Urothelium cell line (cell line): ENCODE measurements at regions not wholly inside any gene's neighbourhood (a gene's known extent, or its start where the extent isn't known, plus 50 kb on each side); places are given as distances from the start of the nearest gene placed in this dataset.

ENCODE experiments used
- DNase-seq: peaks from one replicate; pipeline ENCODE4 v3.0.0; 2011; ENCODE audit warnings: low spot score, mixed read lengths
- FAIRE-seq: peaks from 2 replicates; lab custom pipeline; 2011; peaks lifted over from hg19 to GRCh38; lab: Jason Lieb, UNC

DNA sequence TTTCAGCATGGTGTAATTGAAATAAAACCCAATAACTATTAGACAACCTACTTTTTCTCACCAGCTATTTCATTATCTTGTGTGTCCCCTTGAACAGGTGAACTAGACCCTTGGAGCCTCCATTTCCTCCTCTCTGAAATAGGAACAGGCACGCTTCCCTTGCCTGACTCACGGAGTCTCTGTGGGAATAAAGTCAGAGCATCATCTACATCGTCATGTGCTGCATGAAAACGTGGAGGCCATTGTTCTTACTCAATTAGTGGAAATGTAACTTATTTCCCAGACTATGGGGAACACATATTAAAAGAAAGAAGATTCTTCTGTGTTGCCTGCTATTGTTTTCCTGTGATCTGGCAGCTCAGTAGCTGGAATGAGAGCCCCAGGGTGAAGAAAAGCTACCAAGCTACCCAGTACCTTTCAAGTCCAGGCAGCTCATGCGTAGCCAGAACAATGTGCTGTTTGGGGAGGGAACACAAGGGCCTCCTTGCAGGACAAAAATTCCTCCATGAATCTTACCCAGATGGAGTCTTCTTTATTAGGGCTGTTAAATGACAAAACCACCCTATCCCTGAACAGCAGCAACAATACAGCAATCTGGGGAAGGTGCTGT lies 59.8 kb downstream of the SOX11 start:
- no peak for FAIRE-seq
- DNase-seq = no peak

DNA sequence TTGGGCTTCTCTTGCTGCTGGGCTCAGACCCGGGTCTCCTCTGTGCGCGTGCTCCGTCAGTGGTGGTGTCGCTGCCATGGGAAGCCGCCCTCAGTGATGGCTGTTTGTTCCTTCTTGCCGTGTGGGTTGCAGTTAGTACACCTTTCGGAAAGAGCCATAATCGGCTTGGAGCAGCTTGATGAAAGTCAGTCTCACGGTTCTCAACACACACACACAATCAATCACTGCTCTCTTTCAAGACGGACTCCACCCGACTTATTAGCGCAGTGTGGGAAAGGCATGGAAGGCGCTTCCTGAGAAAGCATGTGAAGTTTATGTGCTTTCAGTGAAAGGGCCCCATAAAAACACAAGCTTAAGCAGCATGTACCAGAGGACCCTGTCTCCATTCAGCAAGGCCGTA lies 64.1 kb downstream of the SOX11 start:
- DNase-seq = no peak
- FAIRE-seq = no peak

DNA sequence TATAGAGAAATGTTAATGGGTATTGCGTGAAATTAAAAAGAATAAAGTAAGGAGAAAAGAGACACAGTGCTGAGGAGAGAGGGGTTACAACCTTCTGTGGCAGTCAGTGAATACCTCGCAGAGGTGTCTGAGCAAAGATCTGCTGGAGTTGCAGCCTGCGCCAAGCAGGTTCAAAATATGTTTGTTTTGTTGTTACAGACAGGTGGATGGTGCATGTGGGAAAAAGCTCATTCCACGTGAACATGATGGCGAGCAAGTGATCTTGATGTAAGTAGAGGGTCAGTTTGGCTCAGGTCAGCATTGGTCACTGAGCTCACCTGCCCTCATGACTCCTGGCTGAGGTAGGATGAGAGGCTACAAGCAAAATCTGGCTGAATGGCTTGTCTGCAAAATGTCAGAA lies 66.2 kb downstream of the SOX11 start:
- DNase-seq (no peak), FAIRE-seq (no peak)

DNA sequence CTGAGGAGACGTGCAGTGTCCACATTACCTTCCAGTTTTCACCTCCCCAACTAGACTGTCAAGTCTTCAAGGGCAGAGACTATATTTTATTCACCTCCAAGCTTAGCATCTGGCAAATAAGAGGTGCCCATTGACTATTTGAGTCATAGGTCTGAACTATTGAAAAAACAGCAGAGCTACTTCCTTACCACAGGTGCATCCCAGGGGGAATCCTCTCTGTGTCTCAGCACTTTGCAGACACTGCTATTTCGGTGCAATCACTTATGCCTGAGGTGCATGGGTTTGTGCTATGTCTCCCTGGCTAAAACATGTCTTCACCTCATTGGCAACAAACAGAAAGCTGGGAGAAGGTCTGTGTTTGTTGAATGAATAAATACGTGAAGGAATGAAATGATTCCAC lies 67.8 kb downstream of the SOX11 start:
- DNase-seq (no peak), FAIRE-seq (no peak)

DNA sequence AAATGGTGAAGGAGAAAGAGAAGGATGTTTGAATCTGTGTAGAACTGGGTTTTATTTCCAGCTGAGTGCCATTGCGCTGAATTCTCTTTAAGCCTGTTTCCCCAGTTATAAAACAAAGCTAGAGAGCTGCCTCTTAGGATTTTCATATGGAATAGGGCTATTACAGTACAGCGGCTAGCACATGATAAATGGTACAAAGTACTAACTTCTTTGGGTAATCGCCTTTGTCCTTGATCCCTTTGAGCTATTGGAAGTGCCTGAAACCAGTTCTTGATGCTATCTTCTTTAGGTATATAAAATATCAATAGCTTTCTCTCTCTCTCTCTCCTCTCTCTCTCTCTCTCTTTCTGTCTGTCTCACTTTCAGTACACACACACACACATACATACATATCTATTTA lies 71.3 kb downstream of the SOX11 start:
- FAIRE-seq = no peak

DNA sequence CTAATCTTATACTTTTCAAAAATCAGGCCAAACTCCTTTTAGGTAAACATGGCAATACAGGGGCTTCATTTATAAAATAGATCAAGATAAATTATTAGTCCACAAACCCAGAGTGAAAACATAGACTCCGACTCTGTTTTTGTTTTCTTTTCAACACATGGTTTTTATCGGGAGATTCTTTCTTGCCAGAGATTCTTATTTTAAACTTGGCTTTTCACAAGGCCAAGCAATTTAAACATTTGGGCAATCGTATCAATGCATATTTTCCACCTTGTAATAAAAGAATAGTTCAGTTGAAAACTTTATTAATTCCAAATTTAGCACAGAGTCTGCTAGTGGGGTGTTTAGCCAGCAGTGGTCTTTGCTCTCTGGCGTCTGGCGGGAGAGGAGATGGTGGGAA lies 71.9 kb downstream of the SOX11 start:
- DNase-seq (no peak), FAIRE-seq (no peak)

More for the DNA sequence above, 71.3 kb downstream of the SOX11 start:
- DNase-seq = no peak

DNA sequence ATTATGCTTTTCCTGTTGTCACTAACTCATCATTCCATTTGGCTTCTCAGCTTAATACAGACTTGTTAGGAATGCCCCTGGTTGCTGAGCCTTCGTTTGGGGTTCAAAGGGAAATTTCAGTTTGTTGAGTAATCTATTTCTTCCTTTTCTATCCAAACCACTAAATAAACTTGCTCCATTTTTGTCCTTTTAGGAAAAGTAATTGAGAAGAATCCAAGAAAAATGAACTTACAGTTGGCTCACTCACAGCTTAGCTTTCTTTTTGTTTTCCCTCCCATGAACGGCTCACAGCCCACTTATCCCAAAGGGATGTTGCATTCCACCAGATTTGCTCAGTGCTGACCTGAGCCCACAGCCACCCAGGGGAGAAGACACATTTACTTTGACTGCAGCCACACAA lies 73.9 kb downstream of the SOX11 start:
- FAIRE-seq (no peak), DNase-seq (no peak)

DNA sequence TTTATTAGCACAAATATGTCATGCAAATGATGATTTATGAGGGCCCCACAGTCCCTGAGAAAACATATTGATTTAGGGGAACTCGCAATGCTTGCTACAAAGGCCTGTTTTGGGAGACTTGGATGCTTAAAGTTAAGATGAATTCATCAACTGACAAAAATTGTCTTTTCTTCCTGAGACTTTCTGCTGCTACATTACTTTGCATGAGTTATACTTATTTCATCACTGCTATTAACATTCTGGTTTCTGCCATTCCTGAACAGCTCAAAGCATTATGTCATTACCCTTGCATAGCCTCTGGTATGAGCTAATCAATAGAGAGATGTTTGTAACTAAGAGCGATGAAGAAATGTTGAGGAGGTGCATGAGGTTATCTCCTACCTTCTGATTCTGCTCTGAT lies 74.4 kb downstream of the SOX11 start:
- no peak for FAIRE-seq
- no peak for DNase-seq

DNA sequence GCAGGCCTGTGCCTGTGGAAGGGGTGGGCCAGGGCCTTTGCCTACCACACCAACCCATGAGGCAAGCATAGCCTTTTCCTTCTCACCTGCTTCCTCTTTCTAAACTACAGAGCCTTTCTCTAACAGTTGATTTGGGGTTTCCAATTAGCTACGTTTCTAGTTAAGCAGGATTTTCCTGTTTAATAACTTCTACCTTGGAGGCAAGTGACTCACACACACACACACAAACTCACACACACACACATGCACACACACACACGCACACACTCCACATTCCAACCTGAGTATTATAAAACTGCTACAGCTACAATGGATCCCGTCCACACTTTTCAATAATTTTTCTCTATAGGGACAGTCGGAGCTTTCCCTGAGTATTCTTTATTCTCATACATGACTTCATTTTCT lies 84.9 kb downstream of the SOX11 start:
- DNase-seq (no peak), FAIRE-seq (no peak)

DNA sequence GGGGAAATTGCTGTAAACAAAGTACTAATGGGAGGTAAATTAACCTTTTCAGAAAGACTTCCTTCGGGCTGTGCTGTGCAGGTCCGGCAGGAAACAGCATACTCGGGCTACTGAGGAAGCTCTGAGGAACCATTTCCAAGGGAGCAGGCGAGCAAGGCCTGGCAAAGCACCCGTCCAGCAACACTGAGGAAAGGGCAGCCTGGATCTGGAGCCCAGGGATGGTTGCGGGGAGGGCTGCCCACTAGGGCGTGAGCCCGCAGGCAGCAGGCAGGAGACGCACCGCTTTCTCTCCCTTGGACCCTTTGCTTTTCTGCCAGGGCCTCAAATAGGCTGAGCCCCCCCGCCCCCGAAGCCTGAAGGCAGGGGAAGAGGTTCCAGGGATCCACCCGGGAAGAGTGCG lies 89.5 kb downstream of the SOX11 start:
- DNase-seq = no peak
- no peak for FAIRE-seq

DNA sequence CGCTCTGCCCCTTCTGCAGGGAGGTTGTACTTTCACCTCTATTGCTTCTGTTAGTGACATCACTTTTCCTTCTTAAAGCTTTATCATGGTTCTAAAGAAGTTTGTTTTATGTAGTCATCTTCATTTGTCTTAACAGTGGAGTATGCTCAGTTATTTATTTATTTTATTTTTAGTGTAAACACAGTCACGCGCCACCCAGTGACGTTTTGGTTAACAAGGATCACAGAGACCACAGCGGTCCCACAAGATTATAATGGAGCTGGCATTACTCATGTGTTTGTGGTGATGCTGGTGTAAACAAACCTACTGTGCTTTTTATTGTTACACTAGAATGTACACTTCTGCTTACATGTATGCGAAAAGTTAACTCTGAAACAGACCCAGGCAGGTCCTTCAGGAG lies 89.9 kb downstream of the SOX11 start:
- no peak for DNase-seq
- FAIRE-seq = no peak

DNA sequence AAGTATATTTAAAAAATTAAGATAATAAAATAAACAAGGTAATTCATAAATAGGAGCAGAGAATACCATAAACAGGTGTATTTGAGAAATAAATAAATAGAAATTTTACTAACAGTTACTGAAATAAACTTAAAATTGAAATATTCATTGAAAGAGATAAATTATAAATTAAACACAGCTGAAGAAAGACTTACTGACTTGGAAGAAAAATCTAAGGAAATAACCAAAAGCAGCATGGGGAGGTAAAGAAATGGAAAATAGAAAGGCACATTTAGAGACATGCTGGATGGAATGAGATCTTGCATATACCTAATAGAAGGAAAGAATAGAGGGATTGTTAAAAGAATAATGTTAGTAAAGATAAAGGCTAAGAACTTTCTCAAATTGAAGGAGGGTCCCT lies 96.3 kb downstream of the SOX11 start:
- FAIRE-seq = no peak
- DNase-seq = no peak

DNA sequence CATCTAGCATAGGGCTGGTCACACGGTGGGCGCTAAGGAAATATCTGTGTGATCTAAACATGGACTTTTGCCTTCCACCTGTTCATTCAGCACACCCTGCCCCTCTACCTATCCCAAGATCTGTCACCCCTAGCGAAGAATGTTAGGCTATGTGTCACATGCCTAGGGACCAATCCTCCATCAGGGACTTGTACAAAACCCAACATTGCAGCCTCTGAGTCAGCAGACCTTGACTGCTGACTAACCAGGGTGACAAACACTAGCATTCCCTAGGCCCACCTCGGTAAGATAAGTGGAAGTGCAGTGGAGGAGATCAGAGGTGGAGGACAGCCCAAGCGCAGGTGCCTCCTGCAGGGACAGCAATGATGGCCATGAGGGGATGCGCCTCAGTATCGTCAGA lies 99.2 kb downstream of the SOX11 start:
- DNase-seq (no peak), FAIRE-seq (no peak)

DNA sequence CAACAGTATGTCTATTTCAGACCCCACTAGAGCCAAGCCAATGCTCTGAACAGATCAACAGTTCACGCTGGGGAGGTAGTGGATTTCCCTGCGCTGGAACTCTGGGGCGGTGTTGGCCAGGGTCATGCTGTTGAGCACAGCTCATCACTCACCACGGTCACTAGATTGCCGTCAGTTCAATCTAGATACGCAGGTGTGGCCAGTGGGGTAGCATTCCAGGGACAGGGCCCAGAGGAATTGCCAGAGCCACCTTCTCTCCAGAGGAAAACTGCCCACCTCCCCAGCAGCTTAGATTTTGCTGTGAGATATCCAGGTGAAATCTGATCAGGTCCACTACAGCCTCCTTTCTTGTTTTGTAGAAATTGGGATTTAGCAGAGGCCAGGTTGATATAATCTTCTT lies 101.8 kb downstream of the SOX11 start:
- no peak for DNase-seq
- FAIRE-seq = no peak

DNA sequence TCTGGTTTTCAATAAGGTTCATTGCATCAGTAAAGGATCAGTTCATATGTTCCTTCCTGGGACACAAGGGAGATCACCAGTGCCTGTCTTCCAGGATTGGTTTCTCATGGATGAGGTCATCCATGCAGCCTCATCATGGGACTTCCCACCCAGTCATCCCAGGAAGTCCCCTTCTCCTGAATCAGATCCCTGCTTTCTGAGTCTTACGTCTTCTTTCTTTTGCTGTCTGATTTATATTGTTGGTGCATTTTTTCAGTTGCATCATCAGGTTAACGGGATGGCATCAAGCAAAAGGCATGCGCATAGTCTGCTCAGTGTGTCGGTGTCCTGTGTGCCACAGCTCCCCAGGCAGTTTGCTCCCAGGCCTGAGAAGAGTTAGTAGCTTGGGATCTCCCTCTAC lies 105.9 kb downstream of the SOX11 start:
- FAIRE-seq (no peak), DNase-seq (no peak)

DNA sequence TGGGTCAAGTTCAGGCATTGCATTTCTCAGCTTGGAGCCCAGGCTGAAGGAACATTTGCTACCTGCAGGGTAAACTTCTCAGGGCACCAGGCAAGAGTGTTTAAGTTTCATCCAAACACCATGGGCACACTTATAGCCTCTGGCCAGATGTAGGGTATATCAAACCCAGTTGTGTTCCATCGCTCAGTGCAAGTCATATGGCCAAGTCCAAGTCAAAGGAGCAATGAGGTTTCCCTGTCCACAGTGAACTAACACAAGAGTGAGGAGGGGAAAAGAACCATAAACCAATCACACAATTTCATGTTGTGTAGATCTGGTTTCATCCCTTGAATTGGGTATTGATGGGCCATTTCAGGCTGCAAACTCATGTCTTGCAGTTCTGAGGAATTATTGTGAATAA lies 107.2 kb downstream of the SOX11 start:
- DNase-seq (no peak), FAIRE-seq (no peak)

DNA sequence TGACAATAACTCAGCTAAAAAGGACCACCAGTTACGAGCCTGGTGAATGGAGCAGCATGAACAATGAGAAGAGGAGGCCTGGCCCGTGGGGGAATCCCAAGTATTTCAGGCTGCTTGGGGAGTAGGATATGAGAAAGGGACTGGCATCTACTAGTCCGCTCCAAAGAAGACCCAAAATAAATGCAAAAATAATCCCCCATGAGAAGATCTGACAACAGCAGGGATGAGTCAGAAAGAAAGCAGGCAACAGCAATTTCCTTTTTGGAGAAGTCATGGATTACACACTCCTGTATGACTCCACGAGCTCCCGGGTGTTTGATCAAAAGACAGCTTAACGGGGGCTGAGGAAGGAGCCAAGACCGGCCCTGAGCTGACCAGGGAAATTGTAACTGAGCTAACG lies 111.4 kb downstream of the SOX11 start:
- FAIRE-seq = no peak
- peak; percentile 24 for DNase-seq

DNA sequence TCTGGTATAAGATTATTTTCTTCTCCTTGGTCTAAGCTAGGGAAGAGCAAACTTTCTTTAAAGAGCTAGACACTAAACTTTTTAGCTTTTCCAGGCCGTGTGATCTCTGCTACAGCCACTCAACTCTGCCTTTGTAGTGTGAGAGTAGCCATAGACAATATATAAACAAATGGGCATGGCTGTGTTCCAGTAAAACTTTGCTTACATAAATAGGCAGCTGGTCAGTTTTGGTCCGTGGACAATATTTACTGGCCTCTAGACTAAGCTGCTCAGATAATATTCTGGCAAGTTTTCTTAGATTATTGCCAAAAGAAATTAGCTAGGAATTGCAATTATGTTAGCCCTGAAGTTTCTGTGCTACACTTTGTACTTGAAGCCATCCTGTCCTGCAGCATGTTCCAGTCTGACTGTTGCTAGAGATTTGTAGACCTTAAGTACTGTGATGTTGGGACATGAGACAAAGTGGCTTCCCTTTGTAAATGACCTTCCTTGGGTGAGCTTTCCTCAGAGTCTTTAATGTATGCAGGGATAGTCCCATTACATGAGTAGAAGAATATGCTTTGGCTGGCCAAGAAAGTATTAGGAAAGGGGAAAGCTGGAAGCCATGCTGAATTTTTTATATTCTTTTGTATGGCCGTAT lies 126.9 kb downstream of the SOX11 start:
- no peak for DNase-seq
- no peak for FAIRE-seq

DNA sequence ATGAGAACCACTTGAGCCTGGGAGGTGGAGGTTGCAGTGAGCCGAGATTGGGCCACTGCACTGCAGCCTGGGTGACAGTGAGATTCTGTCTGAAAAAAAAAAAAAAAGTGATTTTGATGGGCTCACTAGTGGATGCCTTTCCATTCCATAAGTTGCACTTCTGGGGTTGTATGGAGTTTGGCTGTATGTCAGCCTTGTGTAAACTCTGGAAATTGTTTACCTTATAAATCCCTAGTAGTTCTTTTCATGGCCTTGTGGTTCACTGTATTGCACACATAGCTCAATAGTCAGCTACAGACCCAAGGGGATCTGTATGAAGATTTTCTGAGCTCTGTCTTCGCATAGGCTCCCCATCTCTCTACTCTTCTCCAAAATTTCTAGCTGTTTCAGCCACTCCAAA lies 131.9 kb downstream of the SOX11 start:
- DNase-seq = no peak
- FAIRE-seq = no peak

DNA sequence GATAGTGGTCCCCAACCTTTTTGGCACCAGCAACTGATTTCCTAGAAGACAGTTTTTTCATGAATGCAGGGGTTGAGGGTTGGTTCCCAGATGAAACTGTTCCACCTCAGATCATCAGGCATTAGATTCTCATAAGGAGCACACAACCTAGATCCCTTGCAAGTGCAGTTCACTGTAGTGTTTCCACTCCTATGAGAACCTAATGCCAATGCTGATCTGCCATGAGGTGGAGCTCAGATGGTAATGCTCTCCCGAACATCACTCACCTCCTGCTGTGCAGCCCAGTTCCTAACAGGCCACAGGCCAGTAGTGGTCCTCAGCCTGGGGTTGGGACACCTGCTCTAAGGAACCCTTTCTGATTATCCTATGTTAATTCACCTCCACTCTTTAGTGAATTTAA lies 133.5 kb downstream of the SOX11 start:
- no peak for FAIRE-seq
- DNase-seq = no peak

DNA sequence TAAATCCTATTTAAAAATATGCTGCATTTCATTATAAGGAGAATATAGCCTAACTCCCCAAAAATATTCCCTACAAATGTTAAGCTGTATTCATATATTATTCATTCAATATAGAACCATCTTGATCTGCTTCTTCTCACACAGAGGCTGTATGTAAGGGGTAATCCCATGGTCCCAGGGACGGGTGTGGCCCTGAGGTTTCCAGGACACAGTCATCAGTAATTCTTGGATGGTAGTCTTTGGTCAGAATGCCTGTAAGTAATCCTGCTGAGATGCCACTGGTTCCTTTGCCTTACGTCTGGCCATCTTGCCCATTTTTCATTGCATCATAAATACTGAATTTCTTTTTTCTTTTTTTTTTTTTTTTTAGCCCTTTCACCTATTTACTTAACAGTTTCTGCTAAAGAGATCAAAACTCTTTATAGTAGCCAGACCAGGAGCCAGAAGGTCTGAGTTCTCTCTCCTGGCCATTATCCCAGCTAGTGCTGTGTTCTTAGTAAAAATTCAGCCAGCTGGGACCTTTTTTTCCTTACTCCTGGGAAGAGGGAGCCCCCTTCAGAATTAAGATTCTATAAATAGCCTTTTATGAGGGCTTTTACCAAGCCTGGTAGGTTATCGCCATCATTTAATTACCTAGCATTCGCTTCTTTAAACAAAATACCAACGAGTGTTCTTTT lies 134.9 kb downstream of the SOX11 start:
- DNase-seq (no peak), FAIRE-seq (no peak)

DNA sequence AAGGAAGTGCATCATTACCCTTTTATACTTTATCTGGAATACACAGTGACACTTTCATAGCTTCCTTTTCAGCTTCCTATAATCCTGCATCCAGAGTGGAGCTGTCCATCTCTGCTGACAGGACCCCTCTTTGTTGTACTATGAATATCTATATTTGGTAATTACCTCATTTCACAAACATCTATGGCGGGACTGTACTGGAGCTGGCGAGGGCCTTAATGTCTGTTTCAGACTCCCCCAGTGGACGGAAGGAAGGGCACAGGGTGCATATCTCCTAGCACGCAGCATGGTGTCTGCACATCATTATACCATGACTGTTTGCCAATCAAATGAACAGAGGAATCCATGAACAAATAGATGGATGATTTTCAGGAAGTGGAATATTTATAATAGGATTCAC lies 142.3 kb downstream of the SOX11 start:
- DNase-seq = peak; percentile 17
- FAIRE-seq = no peak

DNA sequence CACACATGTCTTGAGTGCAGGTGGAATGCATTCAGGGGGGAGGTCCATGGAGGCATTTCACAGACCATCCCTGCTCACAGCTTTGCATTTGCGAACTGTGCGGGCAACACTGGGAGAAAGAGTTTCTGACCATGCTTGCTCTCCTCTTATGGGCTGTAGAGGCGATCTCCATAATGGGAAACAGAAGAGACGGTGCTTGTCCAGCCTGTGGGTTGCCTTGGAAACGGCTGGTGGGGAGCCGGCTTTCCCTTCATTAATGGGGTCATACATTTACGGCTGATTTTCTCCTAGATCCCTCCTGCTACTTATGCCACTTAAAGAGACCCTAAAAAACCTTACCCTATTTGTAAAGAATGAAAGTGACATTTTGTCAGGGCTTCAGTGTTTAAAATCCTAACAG lies 147.4 kb downstream of the SOX11 start:
- FAIRE-seq (no peak), DNase-seq (no peak)
